VCaP (cell line): ENCODE measurements at regions not wholly inside any gene's neighbourhood (a gene's known extent, or its start where the extent isn't known, plus 50 kb on each side); places are given as distances from the start of the nearest gene placed in this dataset.
"Not testable (repeated sequence)": the region's sequence is repeated elsewhere in the genome, so short reads cannot be mapped to it uniquely, and the experiment has no call there.

Source experiments
- H3K27ac ChIP-seq: fragments of 450-650 bp; 2 replicates; pipeline ENCODE4 v1.5.1; 2017
- CTCF ChIP-seq: fragments of 450-650 bp; conservative IDR thresholded peaks from 2 replicates; pipeline ENCODE4 v1.5.1; 2017; ENCODE audit warnings: mild to moderate bottlenecking, moderate library complexity

- no peak for TF ChIP-seq CTCF
- H3K27ac ChIP-seq, result no peak overlapping the region
Observed at GRCh38 chr5:19240170-19240569, 747.8 kb downstream of the CDH18 start.

DNA sequence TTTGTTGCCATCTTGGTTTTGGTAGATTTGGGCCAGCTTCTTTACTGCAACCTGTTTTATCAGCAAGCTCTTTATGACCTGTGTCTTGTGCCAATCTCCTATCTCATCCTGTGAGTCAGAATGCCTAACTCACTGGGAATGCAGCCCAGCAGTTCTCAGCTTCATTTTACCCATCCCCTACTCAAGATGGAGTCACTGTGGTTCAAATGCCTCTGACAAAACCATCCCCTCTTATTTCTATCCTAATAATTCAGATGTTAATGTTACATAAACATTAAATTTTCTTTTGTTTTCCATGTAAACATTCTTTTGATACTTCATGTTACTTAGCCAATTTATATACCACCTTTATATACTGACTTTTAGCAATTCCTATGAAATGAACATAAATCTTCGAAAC, 746.3 kb downstream of the CDH18 start:
- TF ChIP-seq CTCF, result no peak

DNA sequence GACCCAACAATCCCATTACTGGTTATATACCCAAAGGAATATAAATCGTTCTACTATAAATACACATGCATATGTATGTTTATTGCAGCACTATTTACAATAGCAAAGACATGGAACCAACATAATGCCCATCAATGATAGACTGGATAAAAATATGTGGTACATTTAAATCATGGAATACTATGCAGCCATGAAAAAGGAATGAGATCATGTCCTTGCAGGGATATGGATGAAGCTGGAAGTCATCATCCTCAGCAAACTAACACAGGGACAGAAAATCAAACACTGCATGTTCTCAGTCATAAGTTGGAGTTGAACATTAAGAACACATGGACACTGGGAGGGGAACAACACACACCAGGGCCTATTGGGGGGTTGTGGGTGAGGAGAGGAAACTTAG, 741.8 kb downstream of the CDH18 start:
- not testable (repeated sequence) for H3K27ac ChIP-seq

More for the DNA sequence above, 746.3 kb downstream of the CDH18 start:
- H3K27ac ChIP-seq, result no peak overlapping the region

DNA sequence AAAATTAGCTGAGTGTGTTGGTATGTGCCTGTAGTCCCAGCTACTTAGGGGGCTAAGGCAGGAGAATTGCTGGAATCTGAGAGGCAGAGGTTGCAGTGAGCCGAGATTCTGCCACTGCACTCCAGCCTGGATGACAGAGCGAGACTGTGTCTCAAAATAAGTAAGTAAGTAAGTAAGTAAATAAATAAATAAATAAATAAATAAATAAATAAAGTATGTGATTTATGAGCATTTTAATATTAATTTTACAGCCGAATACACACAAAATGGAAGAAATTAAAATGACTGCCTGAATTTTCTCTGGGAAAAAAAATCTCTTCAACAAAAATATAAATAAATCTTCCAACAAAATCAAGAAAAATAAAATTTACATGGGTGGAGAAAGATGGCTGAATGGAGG, 740.7 kb downstream of the CDH18 start:
- TF ChIP-seq CTCF, result no peak
- H3K27ac ChIP-seq, result no peak overlapping the region

- TF ChIP-seq CTCF, result no peak
- H3K27ac ChIP-seq, result no peak overlapping the region
Observed at GRCh38 chr5:19256036-19256435, 732.0 kb downstream of the CDH18 start.

DNA sequence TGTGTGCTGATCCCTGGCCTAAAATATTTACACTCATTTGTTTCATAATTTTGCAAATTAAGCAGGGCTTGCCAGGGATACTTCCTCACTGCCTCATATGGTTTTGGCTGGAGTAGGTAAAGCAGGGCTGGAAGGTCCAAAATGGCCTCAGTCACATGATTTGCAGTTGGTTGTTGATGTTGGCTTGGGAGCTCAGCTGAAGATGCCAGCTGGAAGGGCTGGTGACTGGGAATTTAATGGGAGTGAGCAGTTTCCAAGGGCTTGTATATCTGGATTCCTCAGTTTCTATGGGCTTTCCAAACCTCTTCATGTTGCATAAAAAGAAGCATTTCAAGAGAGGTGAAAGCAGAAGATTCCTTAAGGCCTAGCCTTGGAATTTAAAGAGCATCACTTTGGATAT, 729.3 kb downstream of the CDH18 start:
- no peak for TF ChIP-seq CTCF
- no peak overlapping the region for H3K27ac ChIP-seq

- TF ChIP-seq CTCF, result no peak
- H3K27ac ChIP-seq, result no peak overlapping the region
Observed at GRCh38 chr5:19261879-19262278, 726.1 kb downstream of the CDH18 start.

DNA sequence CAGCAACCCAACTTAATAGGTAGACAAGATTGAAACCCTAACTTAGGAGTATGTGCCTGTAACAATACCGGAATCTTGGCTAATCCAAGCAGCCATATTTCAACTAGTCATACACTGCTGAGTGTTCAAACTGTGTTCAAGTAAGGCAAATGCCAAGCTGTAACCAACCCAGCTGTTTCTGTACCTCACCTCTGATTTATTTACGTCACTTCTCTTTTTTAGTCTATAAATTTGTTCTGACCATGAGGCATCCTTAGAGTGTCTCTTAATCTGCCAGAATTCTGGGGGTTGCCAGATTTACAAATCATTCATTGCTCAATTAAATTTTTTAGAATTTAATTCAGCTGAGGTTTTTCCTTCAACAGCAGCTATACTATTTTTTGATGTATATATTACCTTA, 723.2 kb downstream of the CDH18 start:
- no peak overlapping the region for H3K27ac ChIP-seq
- TF ChIP-seq CTCF, result no peak
